Trophoblast cell (in vitro differentiated cells and primary cell): ENCODE measurements at regions not wholly inside any gene's neighbourhood (a gene's known extent, or its start where the extent isn't known, plus 50 kb on each side); places are given as distances from the start of the nearest gene placed in this dataset.

Experiments
- DNase-seq, 2 donors: peaks; one replicate each; pipeline ENCODE4 v3.0.0-alpha.2; 2016
- H2AFZ ChIP-seq: 2 replicates; pipeline ENCODE4 v1.6.1; 2013; ENCODE audit warnings: low read length, moderate library complexity, mild to moderate bottlenecking; ENCODE audit not compliant: insufficient read depth, poor library complexity
- H2AK5ac ChIP-seq: 2 replicates; pipeline ENCODE4 v1.6.1; 2013; ENCODE audit warnings: mild to moderate bottlenecking, low read length
- H2BK120ac ChIP-seq: 2 replicates; pipeline ENCODE4 v1.6.1; 2013; ENCODE audit warnings: low read length, mild to moderate bottlenecking, moderate library complexity; ENCODE audit not compliant: insufficient read depth, poor library complexity
- H2BK12ac ChIP-seq: 2 replicates; pipeline ENCODE4 v1.6.1; 2013; ENCODE audit warnings: mild to moderate bottlenecking, low read length, moderate library complexity
- H2BK5ac ChIP-seq: 2 replicates; pipeline ENCODE4 v1.6.1; 2013; ENCODE audit warnings: low read length, low read depth, moderate library complexity, mild to moderate bottlenecking; ENCODE audit not compliant: poor library complexity
- H3K14ac ChIP-seq: 2 replicates; pipeline ENCODE4 v1.6.1; 2013; ENCODE audit warnings: mild to moderate bottlenecking, low read length
- H3K18ac ChIP-seq: 2 replicates; pipeline ENCODE4 v1.6.1; 2013; ENCODE audit warnings: mild to moderate bottlenecking, low read length
- H3K23ac ChIP-seq: 2 replicates; pipeline ENCODE4 v1.6.1; 2013; ENCODE audit warnings: low read length
- H3K27ac ChIP-seq: 2 replicates; pipeline ENCODE4 v1.5.1; 2013; ENCODE audit warnings: low read depth, mild to moderate bottlenecking, inconsistent platforms, low read length, moderate library complexity
- H3K27me3 ChIP-seq: 2 replicates; pipeline ENCODE4 v1.6.1; 2013; ENCODE audit warnings: inconsistent platforms, mild to moderate bottlenecking, low read length, moderate library complexity; ENCODE audit not compliant: insufficient read depth
- H3K36me3 ChIP-seq, 2 experiments: 1 replicate in 1 of 2; 2 replicates in 1 of 2; pipeline ENCODE4 v1.6.1; 2013; ENCODE audit warnings: low read length in 2 of 2, mild to moderate bottlenecking in 2 of 2, moderate library complexity in 1 of 2; ENCODE audit not compliant: insufficient read depth in 2 of 2, control insufficient read depth in 1 of 2
- H3K4ac ChIP-seq: 2 replicates; pipeline ENCODE4 v1.6.1; 2013; ENCODE audit warnings: low read depth, mild to moderate bottlenecking, low read length, moderate library complexity
- H3K4me1 ChIP-seq, 2 experiments: 1 replicate in 1 of 2; 2 replicates in 1 of 2; pipeline ENCODE4 v1.6.1; 2013; ENCODE audit warnings: low read length in 2 of 2, mild to moderate bottlenecking in 2 of 2, moderate library complexity in 1 of 2; ENCODE audit not compliant: insufficient read depth in 2 of 2, control insufficient read depth in 1 of 2
- H3K4me2 ChIP-seq: 2 replicates; pipeline ENCODE4 v1.6.1; 2013; ENCODE audit warnings: inconsistent platforms, mild to moderate bottlenecking, low read length, moderate library complexity
- H3K4me3 ChIP-seq: 2 replicates; pipeline ENCODE4 v1.5.1; 2013; ENCODE audit warnings: mild to moderate bottlenecking, low read depth, low read length, inconsistent platforms
- H3K79me1 ChIP-seq: one replicate; pipeline ENCODE4 v1.6.1; 2013; ENCODE audit warnings: low read length
- H3K79me2 ChIP-seq: 2 replicates; pipeline ENCODE4 v1.6.1; 2013; ENCODE audit warnings: low read length, mild to moderate bottlenecking; ENCODE audit not compliant: control insufficient read depth, insufficient read depth, poor library complexity
- H3K9ac ChIP-seq: 2 replicates; pipeline ENCODE4 v1.6.1; 2013; ENCODE audit warnings: mild to moderate bottlenecking, low read length
- H3K9me3 ChIP-seq: 2 replicates; pipeline ENCODE4 v1.6.1; 2013; ENCODE audit warnings: low read depth, mild to moderate bottlenecking, control low read depth, inconsistent platforms, low read length; ENCODE audit not compliant: insufficient read depth
- H4K12ac ChIP-seq: 2 replicates; pipeline ENCODE4 v1.6.1; 2013; ENCODE audit warnings: low read depth, mild to moderate bottlenecking, low read length, moderate library complexity
- H4K8ac ChIP-seq: 2 replicates; pipeline ENCODE4 v1.6.1; 2013; ENCODE audit warnings: low read depth, mild to moderate bottlenecking, low read length, moderate library complexity
- H4K91ac ChIP-seq: one replicate; pipeline ENCODE4 v1.6.1; 2013; ENCODE audit warnings: low read depth, mild to moderate bottlenecking, low read length, moderate library complexity
- WGBS: extraction: QIAGEN DNeasy Blood & Tissue Kit; methylation state at CpG from one replicate; pipeline ENCODE4 v1.1.7; 2013; ENCODE audit warnings: missing lambda C conversion rate; ENCODE audit not compliant: insufficient read length, insufficient coverage; ENCODE audit errors: extremely low coverage; 5-methylcytosine and 5-hydroxymethylcytosine counted together

DNA sequence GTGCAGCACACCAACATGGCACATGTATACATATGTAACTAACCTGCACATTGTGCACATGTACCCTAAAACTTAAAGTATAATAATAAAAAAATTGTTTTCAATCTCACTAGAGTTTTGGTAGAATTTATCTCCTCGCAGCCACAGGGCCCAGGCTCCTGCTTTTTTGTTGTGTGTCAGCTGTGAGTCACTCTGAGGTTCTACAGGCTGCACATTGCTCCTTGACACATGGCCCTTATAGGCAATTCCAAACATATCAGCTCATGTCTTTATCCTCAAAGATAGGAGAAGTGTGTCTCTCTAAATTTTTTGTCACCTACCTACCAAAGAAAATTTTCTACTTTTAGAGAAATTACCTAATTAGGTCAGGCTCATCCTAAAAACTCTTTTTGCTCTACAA, 252.1 kb upstream of the ADGRL3 start:
- no peaks in the 10 kb centered on the region for H3K36me3 ChIP-seq
- H3K4me3 ChIP-seq: no peak overlapping the region
- no peak overlapping the region for H3K23ac ChIP-seq
- no peak overlapping the region for H2BK5ac ChIP-seq
- H3K14ac ChIP-seq: no peak overlapping the region
- no peak overlapping the region for H3K18ac ChIP-seq
- no peaks in the 10 kb centered on the region for H3K9me3 ChIP-seq
- H2AFZ ChIP-seq: no peak overlapping the region
- H3K79me1 ChIP-seq: peaks cover 9% of the 10 kb centered on the region
- H3K4ac ChIP-seq: no peak overlapping the region
- no peak overlapping the region for H4K8ac ChIP-seq
- no peak overlapping the region for H3K9ac ChIP-seq
- no CpG with 5 or more reads among the region's 1 CpG for WGBS
- H3K4me1 ChIP-seq: peaks cover 3% of the 10 kb centered on the region in 2 experiments
- H3K27me3 ChIP-seq: no peaks in the 10 kb centered on the region
- H3K4me2 ChIP-seq: no peak overlapping the region
- no peak overlapping the region for H4K12ac ChIP-seq
- no peak overlapping the region for H2AK5ac ChIP-seq
- DNase-seq: peak; percentile 45 to 71
- H3K27ac ChIP-seq: no peak overlapping the region
- no peaks in the 10 kb centered on the region for H3K79me2 ChIP-seq
- no peak overlapping the region for H4K91ac ChIP-seq
- H2BK120ac ChIP-seq: no peak overlapping the region
- no peak overlapping the region for H2BK12ac ChIP-seq

DNA sequence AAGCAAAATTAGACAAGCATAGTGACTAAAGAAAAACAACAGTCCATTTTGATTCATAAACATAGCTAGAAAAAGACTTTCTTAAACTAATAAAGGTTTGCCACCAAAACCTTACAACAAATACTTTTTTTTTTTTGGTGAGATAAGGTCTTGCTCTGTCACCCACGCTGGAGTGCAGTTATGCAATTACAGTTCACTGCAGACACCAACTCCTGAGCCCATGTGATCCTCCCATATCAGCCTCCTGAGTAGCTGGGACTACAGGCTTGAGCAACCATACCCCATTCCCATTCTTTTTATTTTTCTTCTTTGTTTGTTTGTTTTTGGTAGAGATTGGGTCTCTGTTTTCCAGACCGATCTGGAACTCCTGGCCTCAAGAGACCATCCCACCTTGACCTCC, 247.2 kb upstream of the ADGRL3 start:
- no peak overlapping the region for H3K4ac ChIP-seq

DNA sequence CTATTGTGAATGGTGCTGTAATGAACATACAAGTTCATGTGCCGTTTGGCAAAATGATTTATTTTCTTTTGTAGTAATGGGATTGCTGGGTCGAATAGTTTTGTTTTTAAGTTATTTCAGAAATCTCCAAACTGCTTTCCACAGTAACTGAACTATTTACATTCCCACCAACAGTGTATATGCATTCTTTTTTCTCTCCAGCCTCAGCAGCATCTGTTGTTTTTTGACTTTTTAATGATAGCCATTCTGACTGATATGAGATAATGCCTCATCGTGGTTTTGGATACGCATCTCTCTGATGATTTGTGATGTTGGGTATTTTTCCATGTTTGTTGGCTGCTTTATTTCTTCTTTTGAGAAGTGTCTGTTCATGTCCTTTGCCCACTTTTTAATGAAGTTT, 246.3 kb upstream of the ADGRL3 start:
- Histone ChIP-seq H2BK12ac (no peak overlapping the region), H2AFZ (no peak overlapping the region), H3K4me3 (no peak overlapping the region), H3K14ac (no peak overlapping the region), H3K23ac (no peak overlapping the region), H3K4ac (no peak overlapping the region), H3K4me2 (no peak overlapping the region), H3K18ac (no peak overlapping the region), H4K91ac (no peak overlapping the region), H2BK5ac (no peak overlapping the region), H3K36me3 (no peaks in the 10 kb centered on the region), H4K8ac (no peak overlapping the region), H3K79me2 (no peaks in the 10 kb centered on the region), H3K27ac (peak overlapping the region; percentile 34), H4K12ac (no peak overlapping the region), H3K27me3 (no peaks in the 10 kb centered on the region), H3K9me3 (no peaks in the 10 kb centered on the region), H3K4me1 (no peaks in the 10 kb centered on the region), H3K79me1 (peaks cover 2% of the 10 kb centered on the region), H3K9ac (no peak overlapping the region), H2BK120ac (no peak overlapping the region), H2AK5ac (no peak overlapping the region)
- DNase-seq: peak in 1 of 2 donors; percentile 35
- no CpG with 5 or more reads among the region's 4 CpGs for WGBS

More for the DNA sequence above, 247.2 kb upstream of the ADGRL3 start:
- Histone ChIP-seq H3K9me3 (no peaks in the 10 kb centered on the region), H3K79me2 (no peaks in the 10 kb centered on the region), H3K27ac (no peak overlapping the region), H4K12ac (no peak overlapping the region), H2BK12ac (no peak overlapping the region), H3K36me3 (no peaks in the 10 kb centered on the region), H3K18ac (no peak overlapping the region), H3K4me2 (no peak overlapping the region), H4K91ac (no peak overlapping the region), H3K27me3 (no peaks in the 10 kb centered on the region), H3K4me3 (no peak overlapping the region), H3K14ac (no peak overlapping the region), H2BK120ac (no peak overlapping the region), H2BK5ac (no peak overlapping the region), H4K8ac (no peak overlapping the region), H3K79me1 (peaks cover 2% of the 10 kb centered on the region), H3K23ac (no peak overlapping the region), H3K4me1 (no peaks in the 10 kb centered on the region), H2AK5ac (no peak overlapping the region), H2AFZ (no peak overlapping the region), H3K9ac (no peak overlapping the region)
- no CpG with 5 or more reads among the region's 2 CpGs for WGBS
- DNase-seq: peak; percentile 53 to 72

GRCh38 chr4:60962286-60962685, 237.8 kb upstream of the ADGRL3 start:
- no CpG with 5 or more reads among the region's 5 CpGs for WGBS
- peak overlapping the region; percentile 43 for H2BK5ac ChIP-seq
- no peak overlapping the region for H4K12ac ChIP-seq

More at GRCh38 chr4:60962286-60962685, 237.8 kb upstream of the ADGRL3 start:
- peak overlapping the region; percentile 13 for H4K91ac ChIP-seq
- H4K8ac ChIP-seq: peak overlapping the region; percentile 29
- H3K23ac ChIP-seq: no peak overlapping the region
- H2AK5ac ChIP-seq: no peak overlapping the region
- H3K27me3 ChIP-seq: no peaks in the 10 kb centered on the region
- peaks cover 2% of the 10 kb centered on the region for H3K79me1 ChIP-seq
- H3K79me2 ChIP-seq: no peaks in the 10 kb centered on the region
- H2AFZ ChIP-seq: no peak overlapping the region
- H3K18ac ChIP-seq: no peak overlapping the region
- no peaks in the 10 kb centered on the region for H3K9me3 ChIP-seq
- H3K27ac ChIP-seq: peak overlapping the region; percentile 68
- peak overlapping the region; percentile 11 for H2BK12ac ChIP-seq
- no peak overlapping the region for H3K9ac ChIP-seq
- H2BK120ac ChIP-seq: peak overlapping the region; percentile 53
- H3K36me3 ChIP-seq: no peaks in the 10 kb centered on the region
- H3K4me1 ChIP-seq: no peaks in the 10 kb centered on the region
- DNase-seq: peak; percentile 14 to 50
- no peak overlapping the region for H3K4ac ChIP-seq
- no peak overlapping the region for H3K4me2 ChIP-seq
- peak overlapping the region; percentile 25 for H3K14ac ChIP-seq
- H3K4me3 ChIP-seq: no peak overlapping the region
